ENCODE measurements at regions not wholly inside any gene's neighbourhood (a gene's known extent, or its start where the extent isn't known, plus 50 kb on each side); places are given as distances from the start of the nearest gene placed in this dataset.

DNA sequence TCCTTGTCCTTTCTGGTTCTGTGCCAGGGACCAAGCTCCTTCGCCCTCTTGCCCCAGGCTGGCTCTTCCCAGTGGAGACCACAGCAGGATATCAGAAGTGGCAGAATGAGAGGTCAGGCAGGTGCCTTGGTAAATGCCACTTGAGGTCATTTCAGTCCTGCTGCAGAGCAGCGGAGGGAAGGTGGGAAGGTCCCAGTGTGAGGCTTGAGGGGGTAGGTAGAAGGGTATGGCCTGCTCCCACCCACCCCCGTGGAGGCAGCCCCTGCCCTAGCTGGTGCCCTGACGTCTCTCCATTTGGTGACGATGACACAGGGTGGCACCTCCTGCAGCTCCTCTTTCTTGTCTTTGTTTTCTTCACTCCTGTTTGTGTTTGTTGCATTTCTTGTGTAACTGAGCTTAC lies 538.8 kb downstream of the TCERG1L start:
- TF ChIP-seq EZH2 (IDR thresholded peaks at IDR 0.05; ENCODE audit: borderline replicate concordance, low read length): no peak
- TF ChIP-seq, protein P1, sequence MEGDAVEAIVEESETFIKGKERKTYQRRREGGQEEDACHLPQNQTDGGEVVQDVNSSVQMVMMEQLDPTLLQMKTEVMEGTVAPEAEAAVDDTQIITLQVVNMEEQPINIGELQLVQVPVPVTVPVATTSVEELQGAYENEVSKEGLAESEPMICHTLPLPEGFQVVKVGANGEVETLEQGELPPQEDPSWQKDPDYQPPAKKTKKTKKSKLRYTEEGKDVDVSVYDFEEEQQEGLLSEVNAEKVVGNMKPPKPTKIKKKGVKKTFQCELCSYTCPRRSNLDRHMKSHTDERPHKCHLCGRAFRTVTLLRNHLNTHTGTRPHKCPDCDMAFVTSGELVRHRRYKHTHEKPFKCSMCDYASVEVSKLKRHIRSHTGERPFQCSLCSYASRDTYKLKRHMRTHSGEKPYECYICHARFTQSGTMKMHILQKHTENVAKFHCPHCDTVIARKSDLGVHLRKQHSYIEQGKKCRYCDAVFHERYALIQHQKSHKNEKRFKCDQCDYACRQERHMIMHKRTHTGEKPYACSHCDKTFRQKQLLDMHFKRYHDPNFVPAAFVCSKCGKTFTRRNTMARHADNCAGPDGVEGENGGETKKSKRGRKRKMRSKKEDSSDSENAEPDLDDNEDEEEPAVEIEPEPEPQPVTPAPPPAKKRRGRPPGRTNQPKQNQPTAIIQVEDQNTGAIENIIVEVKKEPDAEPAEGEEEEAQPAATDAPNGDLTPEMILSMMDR (IDR thresholded peaks at IDR 0.05; ENCODE audit: low read length): no peak
